ENCODE measurements at regions not wholly inside any gene's neighbourhood (a gene's known extent, or its start where the extent isn't known, plus 50 kb on each side); places are given as distances from the start of the nearest gene placed in this dataset.

- no peaks in the 10 kb centered on the region for H3K27me3 ChIP-seq (ENCODE audit: insufficient read depth, low read depth, low read length)
- no peaks in the 10 kb centered on the region for H3K36me3 ChIP-seq (ENCODE audit: insufficient read depth, low read length)
- no peaks in the 10 kb centered on the region for H3K79me2 ChIP-seq (replicated peaks; ENCODE audit: insufficient read depth, low read length)
- no peak overlapping the region for H2AFZ ChIP-seq (ENCODE audit: low read depth, low read length)
- H3K27ac ChIP-seq (ENCODE audit: low read length) = no peak overlapping the region
- no peak for TF ChIP-seq EP300 (conservative IDR thresholded peaks at IDR 0.05; ENCODE audit: poor library complexity, severe bottlenecking)
- TF ChIP-seq CTCF (IDR thresholded peaks at IDR 0.05; ENCODE audit: poor library complexity, severe bottlenecking) = no peak
- no peaks in the 10 kb centered on the region for H4K20me1 ChIP-seq (ENCODE audit: insufficient read depth)
- H3F3A ChIP-seq (ENCODE audit: insufficient read depth, low read length, poor library complexity, severe bottlenecking) = no peaks in the 10 kb centered on the region
- H3K4me2 ChIP-seq (ENCODE audit: low read length) = no peak overlapping the region
- no peak overlapping the region for H3K4me3 ChIP-seq (ENCODE audit: low read length)
- H3K9me3 ChIP-seq (ENCODE audit: low read length) = no peaks in the 10 kb centered on the region
- H3K9ac ChIP-seq (ENCODE audit: low read length) = no peak overlapping the region
- no peaks in the 10 kb centered on the region for H3K9me2 ChIP-seq (ENCODE audit: insufficient read depth, low read length)
These were observed 362.5 kb downstream of the ZNF536 start for GRCh38 chr19:30734669-30735068.

- Histone ChIP-seq H4K20me1 (ENCODE audit: insufficient read depth) (no peaks in the 10 kb centered on the region), H3K9me2 (ENCODE audit: insufficient read depth, low read length) (no peaks in the 10 kb centered on the region), H3K9me3 (ENCODE audit: low read length) (no peaks in the 10 kb centered on the region), H3K27ac (ENCODE audit: low read length) (no peak overlapping the region), H3K27me3 (ENCODE audit: insufficient read depth, low read depth, low read length) (no peaks in the 10 kb centered on the region), H2AFZ (ENCODE audit: low read depth, low read length) (no peak overlapping the region), H3K4me2 (ENCODE audit: low read length) (no peak overlapping the region), H3F3A (ENCODE audit: insufficient read depth, low read length, poor library complexity, severe bottlenecking) (no peaks in the 10 kb centered on the region), H3K79me2 (replicated peaks; ENCODE audit: insufficient read depth, low read length) (no peaks in the 10 kb centered on the region), H3K36me3 (ENCODE audit: insufficient read depth, low read length) (no peaks in the 10 kb centered on the region), H3K9ac (ENCODE audit: low read length) (no peak overlapping the region), H3K4me3 (ENCODE audit: low read length) (no peak overlapping the region)
- no peak for TF ChIP-seq POLR2AphosphoS5 (IDR thresholded peaks at IDR 0.05)
- peak; percentile 67 for TF ChIP-seq RAD21 (conservative IDR thresholded peaks at IDR 0.05)
- no peak for TF ChIP-seq EP300 (conservative IDR thresholded peaks at IDR 0.05; ENCODE audit: poor library complexity, severe bottlenecking)
- TF ChIP-seq TAF1 (IDR thresholded peaks at IDR 0.05; ENCODE audit: low read depth) = no peak
- no peak for TF ChIP-seq REST (IDR thresholded peaks at IDR 0.05; ENCODE audit: borderline replicate concordance)
- TF ChIP-seq CTCF (IDR thresholded peaks at IDR 0.05; ENCODE audit: poor library complexity, severe bottlenecking) = peak; percentile 50
- no peak for TF ChIP-seq MXI1 (conservative IDR thresholded peaks at IDR 0.05; ENCODE audit: poor library complexity, severe bottlenecking)
- no peak for TF ChIP-seq EZH2 (IDR thresholded peaks at IDR 0.05; ENCODE audit: borderline replicate concordance, insufficient read depth, low read length, poor library complexity, severe bottlenecking)
- TF ChIP-seq SMC3 (conservative IDR thresholded peaks at IDR 0.05; ENCODE audit: poor library complexity) = peak; percentile 68
These were observed 361.8 kb downstream of the ZNF536 start for GRCh38 chr19:30733826-30734550.

Data from neural cell (in vitro differentiated cells).